ENCODE measurements at regions not wholly inside any gene's neighbourhood (a gene's known extent, or its start where the extent isn't known, plus 50 kb on each side); places are given as distances from the start of the nearest gene placed in this dataset.

DNA sequence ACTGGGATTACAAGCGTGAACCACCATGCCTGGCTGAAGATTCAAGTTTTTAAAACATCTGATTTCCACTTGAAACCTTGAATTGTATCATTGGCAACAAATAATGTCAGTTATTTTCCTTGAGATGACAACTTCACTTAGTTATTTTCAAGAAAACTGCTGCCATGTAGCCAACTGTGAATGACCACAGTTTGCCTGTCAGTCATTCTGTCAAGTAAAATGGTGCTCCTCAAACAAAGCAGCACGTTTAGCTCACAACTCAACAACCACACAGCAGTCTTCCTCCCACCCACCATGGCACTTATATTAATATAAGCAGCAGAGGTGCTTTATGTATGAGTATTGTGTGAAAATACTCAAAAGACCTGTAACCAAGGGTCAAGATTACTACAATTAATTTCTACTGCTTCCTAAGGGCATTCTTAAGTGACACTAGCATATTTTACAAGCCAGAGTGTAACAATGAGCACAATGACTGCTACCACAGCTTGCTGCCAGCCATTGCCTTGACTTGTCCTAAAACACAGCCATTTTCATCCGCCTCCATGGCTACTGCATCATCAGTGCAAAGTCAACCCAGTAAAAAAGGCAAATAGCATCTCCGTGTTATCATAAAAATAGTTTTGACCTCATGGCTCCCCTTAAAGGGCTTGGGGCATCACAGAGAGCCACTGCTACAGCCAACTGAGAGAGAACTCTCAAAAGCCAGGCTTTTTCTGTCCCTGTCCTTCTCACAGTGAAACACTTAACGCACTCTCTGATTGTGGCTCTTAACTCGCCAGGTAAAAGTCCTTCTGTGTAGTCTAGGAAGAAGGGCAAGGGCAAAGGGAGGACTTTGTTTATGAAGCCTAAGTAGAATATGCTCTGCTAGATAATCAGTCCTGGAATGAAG is 96.4 kb upstream of the TAB2 start:
- TF ChIP-seq, protein P1, sequence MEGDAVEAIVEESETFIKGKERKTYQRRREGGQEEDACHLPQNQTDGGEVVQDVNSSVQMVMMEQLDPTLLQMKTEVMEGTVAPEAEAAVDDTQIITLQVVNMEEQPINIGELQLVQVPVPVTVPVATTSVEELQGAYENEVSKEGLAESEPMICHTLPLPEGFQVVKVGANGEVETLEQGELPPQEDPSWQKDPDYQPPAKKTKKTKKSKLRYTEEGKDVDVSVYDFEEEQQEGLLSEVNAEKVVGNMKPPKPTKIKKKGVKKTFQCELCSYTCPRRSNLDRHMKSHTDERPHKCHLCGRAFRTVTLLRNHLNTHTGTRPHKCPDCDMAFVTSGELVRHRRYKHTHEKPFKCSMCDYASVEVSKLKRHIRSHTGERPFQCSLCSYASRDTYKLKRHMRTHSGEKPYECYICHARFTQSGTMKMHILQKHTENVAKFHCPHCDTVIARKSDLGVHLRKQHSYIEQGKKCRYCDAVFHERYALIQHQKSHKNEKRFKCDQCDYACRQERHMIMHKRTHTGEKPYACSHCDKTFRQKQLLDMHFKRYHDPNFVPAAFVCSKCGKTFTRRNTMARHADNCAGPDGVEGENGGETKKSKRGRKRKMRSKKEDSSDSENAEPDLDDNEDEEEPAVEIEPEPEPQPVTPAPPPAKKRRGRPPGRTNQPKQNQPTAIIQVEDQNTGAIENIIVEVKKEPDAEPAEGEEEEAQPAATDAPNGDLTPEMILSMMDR (conservative IDR thresholded peaks at IDR 0.05; ENCODE audit: low read length): no peak
- H3K4me3 ChIP-seq (ENCODE audit: low read length): no peak overlapping the region
- DNase-seq (ENCODE audit: low read depth): no peak

DNA sequence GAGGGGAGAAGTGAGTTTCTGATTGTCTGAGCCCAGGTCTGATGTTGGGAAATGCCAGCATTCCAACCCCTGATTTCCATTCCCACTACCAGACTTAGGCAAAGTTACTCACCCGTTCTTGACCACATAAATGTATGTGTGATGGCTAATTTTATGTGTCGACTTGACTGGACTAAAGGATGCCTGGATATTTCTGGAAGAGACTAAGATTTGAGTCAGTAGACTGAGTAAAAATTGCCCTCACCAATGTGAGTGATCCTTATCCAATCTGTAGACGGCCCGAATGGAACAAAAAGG is 95.8 kb upstream of the TAB2 start:
- TF ChIP-seq, protein P1 (conservative IDR thresholded peaks at IDR 0.05; ENCODE audit: low read length): no peak
- peak; percentile 49 for DNase-seq (ENCODE audit: low read depth)
- no peak overlapping the region for H3K4me3 ChIP-seq (ENCODE audit: low read length)

DNA sequence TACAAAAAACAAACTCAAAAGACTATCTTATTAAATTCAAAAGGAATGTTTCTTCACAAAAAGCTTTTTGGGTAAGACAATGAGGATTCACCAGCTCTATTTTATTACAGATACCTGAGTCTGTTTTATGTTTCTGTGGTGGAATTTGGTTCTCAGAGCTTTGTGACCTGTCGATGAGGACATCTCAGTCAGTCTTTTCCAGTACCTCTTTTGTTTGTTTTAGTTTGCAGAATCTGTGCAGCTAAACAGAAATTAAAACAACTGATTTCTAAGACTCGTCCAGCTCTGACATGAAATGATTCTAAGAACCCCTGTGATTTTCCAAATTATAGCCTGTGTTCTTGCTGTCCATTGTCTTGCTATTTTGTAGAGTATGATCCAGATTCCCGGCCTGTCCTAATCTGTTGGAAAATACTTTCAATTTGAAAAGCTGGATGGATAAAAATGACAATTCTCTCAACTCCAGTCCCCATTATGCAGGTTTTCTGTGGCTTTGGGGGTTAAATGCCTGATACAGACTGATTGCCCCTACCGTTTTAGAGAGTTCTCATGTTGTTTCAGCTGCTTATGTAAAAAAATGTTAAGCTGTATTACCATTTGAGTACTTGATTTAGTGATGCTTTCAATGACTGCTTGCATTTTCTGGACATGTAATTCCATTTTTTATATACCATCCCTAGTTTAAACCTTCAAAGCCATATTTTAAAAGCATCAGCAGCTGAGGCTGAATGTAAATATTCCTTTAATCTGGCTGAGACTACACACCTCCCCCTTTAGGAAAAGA is 94.2 kb upstream of the TAB2 start:
- no peak for DNase-seq (ENCODE audit: low read depth)
- TF ChIP-seq, protein P1 (conservative IDR thresholded peaks at IDR 0.05; ENCODE audit: low read length): no peak
- no peak overlapping the region for H3K4me3 ChIP-seq (ENCODE audit: low read length)

DNA sequence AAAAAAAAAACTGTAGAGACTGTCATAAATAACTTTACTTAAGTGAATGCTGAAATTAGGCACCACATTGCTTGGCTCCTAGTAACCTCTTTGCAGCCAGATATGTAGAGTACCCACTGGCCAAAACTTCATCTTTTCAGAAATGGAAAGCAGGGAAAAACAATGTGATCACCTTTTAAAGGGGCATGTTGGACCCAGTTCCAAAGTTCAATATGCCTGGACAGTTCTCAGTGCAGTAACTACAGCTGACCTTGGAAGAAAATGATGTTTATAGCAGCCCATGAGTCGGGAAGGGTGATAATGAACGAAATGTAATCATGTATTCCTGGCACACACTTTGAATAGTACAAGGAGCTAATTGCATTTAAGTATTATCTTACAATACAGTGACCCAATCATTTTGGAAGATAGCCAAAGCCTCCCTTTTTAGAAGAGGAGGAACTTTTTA is 93.6 kb upstream of the TAB2 start:
- no peak for DNase-seq (ENCODE audit: low read depth)
- TF ChIP-seq, protein P1 (conservative IDR thresholded peaks at IDR 0.05; ENCODE audit: low read length): no peak
- no peak overlapping the region for H3K4me3 ChIP-seq (ENCODE audit: low read length)

DNA sequence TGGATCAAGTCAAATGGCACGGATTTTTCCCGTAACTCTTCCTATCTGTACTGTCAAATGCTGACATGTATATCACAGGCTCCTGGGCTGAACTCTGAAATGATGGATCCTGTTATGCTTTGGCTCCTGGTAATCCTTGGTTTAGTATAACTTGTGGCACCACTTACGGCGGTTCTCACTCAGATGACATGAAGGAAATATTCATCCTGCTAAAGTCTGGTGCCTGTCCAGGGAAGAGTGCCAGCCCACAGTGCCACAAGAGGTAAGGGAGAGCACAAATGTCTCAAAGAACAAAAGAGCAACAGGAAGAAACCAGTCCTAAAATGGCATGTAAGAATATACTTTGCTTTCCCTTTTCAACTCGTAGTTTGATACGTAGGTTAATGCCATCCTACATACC is 93.1 kb upstream of the TAB2 start:
- DNase-seq (ENCODE audit: low read depth): no peak
- TF ChIP-seq, protein P1 (conservative IDR thresholded peaks at IDR 0.05; ENCODE audit: low read length): no peak
- H3K4me3 ChIP-seq (ENCODE audit: low read length): no peak overlapping the region

DNA sequence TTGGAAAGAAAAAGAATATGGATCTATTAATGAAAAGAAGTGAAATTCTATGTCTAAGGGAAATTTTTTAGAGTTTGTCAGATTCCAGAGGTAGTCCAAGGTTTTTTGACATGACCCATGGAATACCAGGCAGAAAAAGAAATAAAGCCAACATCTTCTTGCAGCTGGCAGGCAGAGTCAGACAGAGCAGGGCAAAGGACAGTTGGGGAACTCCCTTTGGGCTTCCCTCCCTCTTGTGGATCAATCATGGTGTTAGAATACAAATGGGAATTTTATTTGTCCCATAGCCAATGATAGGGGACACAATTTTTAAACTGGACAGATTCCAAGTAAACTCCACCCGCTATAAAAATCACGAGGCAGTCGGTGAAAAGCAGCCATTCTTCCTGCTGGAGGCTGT is 92.1 kb upstream of the TAB2 start:
- DNase-seq (ENCODE audit: low read depth): no peak
- TF ChIP-seq, protein P1 (conservative IDR thresholded peaks at IDR 0.05; ENCODE audit: low read length): no peak
- H3K4me3 ChIP-seq (ENCODE audit: low read length): no peak overlapping the region

Data from AG10803 (cell line).